Pancreas (tissue), 10 donors: ENCODE measurements at regions not wholly inside any gene's neighbourhood (a gene's known extent, or its start where the extent isn't known, plus 50 kb on each side); places are given as distances from the start of the nearest gene placed in this dataset.

Experiments
- ATAC-seq, 4 donors: fragments of 200-7000 bp; cut with Tn5 transposase; one replicate each; pipeline versions ENCODE4 v1.8.0 to v1.9.1; 2020; ENCODE audit warnings: mild to moderate bottlenecking in 4 of 4, moderate library complexity in 4 of 4
- DNase-seq, 6 donors: peaks; one replicate each; pipeline ENCODE4 v3.0.0-alpha.2; 2020
- FAIRE-seq: peaks from 2 replicates; lab custom pipeline; 2012; peaks lifted over from hg19 to GRCh38; lab: Jason Lieb, UNC
- H3K27ac ChIP-seq, 4 donors: fragments of 200-600 bp; sonication (generic); 1 replicate in 3 of 4; 2 replicates in 1 of 4; pipeline versions ENCODE4 v1.5.0 to v1.8.0; 2020
- H3K27me3 ChIP-seq, 4 donors: fragments of 200-600 bp; one replicate each; pipeline ENCODE4 v1.8.0; 2021
- H3K36me3 ChIP-seq, 3 donors: fragments of 200-600 bp; sonication (generic) in 1 of 3; one replicate each; pipeline versions ENCODE4 v1.5.0 to v1.8.0; 2020 to 2021
- H3K4me1 ChIP-seq, 3 donors: fragments of 200-600 bp; one replicate each; pipeline ENCODE4 v1.8.0; 2021
- H3K4me3 ChIP-seq, 4 donors: fragments of 200-600 bp; sonication (generic) in 2 of 4; one replicate each; pipeline versions ENCODE4 v1.5.0 to v1.8.0; 2020 to 2021
- H3K9me3 ChIP-seq, 4 donors: fragments of 200-600 bp; one replicate each; pipeline ENCODE4 v1.8.0; 2021
- CTCF ChIP-seq, 4 donors: fragments of 200-600 bp; sonication (generic) in 3 of 4; IDR thresholded peaks; one replicate each; pipeline versions ENCODE4 v1.5.0 to v1.8.0; 2021; ENCODE audit warnings: antibody characterized with exemption in 4 of 4
- WGBS, 2 donors: extraction: QIAGEN DNeasy Blood & Tissue Kit; methylation state at CpG; one replicate each; pipeline ENCODE4 v1.1.7; 2013; 5-methylcytosine and 5-hydroxymethylcytosine counted together
- intact Hi-C, 3 donors: fragments of 100-400 bp; cut with DNase I; formaldehyde crosslinking; loops; one replicate each; pipeline versions ENCODE4 v1.11.1 to v1.14.2; 2022
- donor health status: healthy with polysubstance abuse.
- donor health status: DM: no; HTN: no; CAD: no; lungs with moderate emphysema.
- donor health status: DM: no; HTN: no; CAD: no.
- donor health status: control.
- donor health status: control.
- donor health status: Bipolar disorder and iron deficiency.
- donor health status: DM: yes; HTN: yes; CAD: no.
- donor health status: DM: no; HTN: no; CAD: no.
- donor health status: DM: no; HTN: no; CAD: no.
- donor health status: DM: yes; HTN: yes; CAD: no.

- FAIRE-seq (no peak), DNase-seq (no peak), ATAC-seq (no peak)
- Histone ChIP-seq H3K4me1 (no peaks in the 10 kb centered on the region), H3K27me3 (no peaks in the 10 kb centered on the region), H3K9me3 (no peaks in the 10 kb centered on the region), H3K27ac (no peak overlapping the region), H3K4me3 (no peak overlapping the region), H3K36me3 (no peaks in the 10 kb centered on the region)
- intact Hi-C loops, result loop anchor here in 1 of 3 donors (10.0 kb wide), 1 partner anchor 1112 kb away; no protein-coding TSS in a partner anchor
- TF ChIP-seq CTCF (IDR thresholded peaks at IDR 0.05), result no peak
- whole genome bisulfite sequencing, 2 donors, result 0% methylated on average over 1 of the region's 1 CpG
Measured at GRCh38 chr6:112773187-112773586, 426.1 kb downstream of the RFPL4B start.

- WGBS, 2 donors, result 71% methylated on average over 4 of the region's 4 CpGs
- Histone ChIP-seq H3K36me3 (no peaks in the 10 kb centered on the region), H3K4me1 (no peaks in the 10 kb centered on the region), H3K4me3 (no peak overlapping the region), H3K9me3 (no peaks in the 10 kb centered on the region), H3K27ac (no peak overlapping the region), H3K27me3 (no peaks in the 10 kb centered on the region)
- FAIRE-seq (no peak), ATAC-seq (no peak), DNase-seq (no peak)
- intact Hi-C loops, result loop anchor here in 1 of 3 donors (10.0 kb wide), 1 partner anchor 1110 kb away; no protein-coding TSS in a partner anchor
- TF ChIP-seq CTCF (IDR thresholded peaks at IDR 0.05), result no peak
Measured at GRCh38 chr6:112774319-112774718, 427.2 kb downstream of the RFPL4B start.

- intact Hi-C loops, result no loop called here
- peak; percentile 85 to 97 (median 97) for ATAC-seq
- peak; percentile 96 for FAIRE-seq
Measured at GRCh38 chr6:112780498-112781096, 433.5 kb downstream of the RFPL4B start.

GRCh38 chr6:112781241-112781640 lies 434.1 kb downstream of the RFPL4B start:
- FAIRE-seq, result no peak
- WGBS, 2 donors, result 59 to 69% methylated on average over 2 of the region's 2 CpGs

More at GRCh38 chr6:112780498-112781096, 433.5 kb downstream of the RFPL4B start:
- no peaks in the 10 kb centered on the region for H3K9me3 ChIP-seq
- DNase-seq, result peak in 5 of 6 donors; percentile 55 to 78 (median 59)
- H3K36me3 ChIP-seq, result no peaks in the 10 kb centered on the region
- no peak overlapping the region for H3K4me3 ChIP-seq
- no peaks in the 10 kb centered on the region for H3K27me3 ChIP-seq
- TF ChIP-seq CTCF (IDR thresholded peaks at IDR 0.05), result peak; percentile 41 to 78 (median 62)
- no peaks in the 10 kb centered on the region for H3K4me1 ChIP-seq
- no peak overlapping the region for H3K27ac ChIP-seq
- 16 to 17% methylated on average over 9 of the region's 9 CpGs for WGBS, 2 donors

More at GRCh38 chr6:112781241-112781640, 434.1 kb downstream of the RFPL4B start:
- DNase-seq (no peak), ATAC-seq (no peak)
- H3K4me3 ChIP-seq, result no peak overlapping the region
- H3K27ac ChIP-seq, result no peak overlapping the region
- no peaks in the 10 kb centered on the region for H3K36me3 ChIP-seq
- intact Hi-C loops, result no loop called here
- H3K27me3 ChIP-seq, result no peaks in the 10 kb centered on the region
- TF ChIP-seq CTCF (IDR thresholded peaks at IDR 0.05), result no peak
- no peaks in the 10 kb centered on the region for H3K9me3 ChIP-seq
- H3K4me1 ChIP-seq, result no peaks in the 10 kb centered on the region
